GM12878 (cell line): ENCODE measurements at regions not wholly inside any gene's neighbourhood (a gene's known extent, or its start where the extent isn't known, plus 50 kb on each side); places are given as distances from the start of the nearest gene placed in this dataset.

Experiments used
- ATAC-seq: fragments of 200-7000 bp; cut with Tn5 transposase; 3 replicates; pipeline ENCODE4 v1.9.1; 2020; ENCODE audit warnings: mild to moderate bottlenecking, moderate library complexity
- BruUV-seq: library from RNA; stranded (reverse); fragments of 400-500 nt; replicated peaks from 2 replicates; lab custom pipeline; 2021; lab: Mats Ljungman, UMichigan
- CTCF ChIA-PET: fragments of 300-600 bp; sonication (Branson Sonifier 250); formaldehyde crosslinking; extraction: SDS; loops from one replicate; lab custom pipeline; 2021; ENCODE audit warnings: inconsistent platforms; lab: Yijun Ruan, JAX
- POLR2A ChIA-PET: fragments of 350-600 bp; formaldehyde crosslinking; extraction: SDS; loops from one replicate; lab custom pipeline; 2021; ENCODE audit warnings: inconsistent platforms; lab: Charles Lee
- RAD21 ChIA-PET: fragments of 300-600 bp; sonication (Branson Sonifier 250); formaldehyde crosslinking; loops from one replicate; lab custom pipeline; 2023; ENCODE audit warnings: antibody characterized with exemption; ENCODE audit not compliant: unreplicated experiment; lab: Charles Lee
- SMC1A ChIA-PET: fragments of 300-600 bp; sonication (Branson Sonifier 250); formaldehyde crosslinking; loops from one replicate; lab custom pipeline; 2023; ENCODE audit not compliant: unreplicated experiment, uncharacterized antibody; lab: Charles Lee
- DNase-seq: peaks from one replicate; pipeline ENCODE4 v3.0.0-alpha.2; 2011; ENCODE audit warnings: low read depth, low spot score
- FAIRE-seq: peaks from 3 replicates; lab custom pipeline; 2011; peaks lifted over from hg19 to GRCh38; lab: Jason Lieb, UNC
- H2AFZ ChIP-seq: 2 replicates; pipeline ENCODE4 v1.6.0; 2011; ENCODE audit warnings: low read depth, low read length, control low read depth; ENCODE audit not compliant: control insufficient read depth
- H3K27ac ChIP-seq: 2 replicates; pipeline ENCODE4 v1.5.1; 2011; ENCODE audit warnings: control low read depth; ENCODE audit not compliant: control insufficient read depth, insufficient read depth
- H3K27me3 ChIP-seq, 2 experiments: replicated peaks in 1 of 2; 2 replicates each; pipeline versions ENCODE4 v1.6.0 to v1.6.1; 2011; ENCODE audit warnings: low read length in 1 of 2; ENCODE audit not compliant: control insufficient read depth in 2 of 2, insufficient read depth in 2 of 2
- H3K36me3 ChIP-seq, 2 experiments: 2 replicates each; pipeline ENCODE4 v1.5.1; 2011; ENCODE audit warnings: low read length in 1 of 2; ENCODE audit not compliant: control insufficient read depth in 2 of 2, insufficient read depth in 2 of 2
- H3K4me1 ChIP-seq: 2 replicates; pipeline ENCODE4 v1.6.1; 2011; ENCODE audit warnings: mild to moderate bottlenecking, low read length, moderate library complexity, mixed read lengths; ENCODE audit not compliant: control insufficient read depth, insufficient read depth
- H3K4me2 ChIP-seq: 2 replicates; pipeline ENCODE4 v1.6.0; 2011; ENCODE audit warnings: control low read depth; ENCODE audit not compliant: control insufficient read depth, insufficient read depth
- H3K4me3 ChIP-seq: fragments of 200-600 bp; sonication (generic); 2 replicates; pipeline ENCODE4 v1.5.1; 2016
- H3K79me2 ChIP-seq: 2 replicates; pipeline ENCODE4 v1.6.0; 2011; ENCODE audit warnings: low read length; ENCODE audit not compliant: control insufficient read depth, insufficient read depth
- H3K9ac ChIP-seq: 2 replicates; pipeline ENCODE4 v1.8.0; 2011; ENCODE audit warnings: low read length, control low read depth, mixed read lengths; ENCODE audit not compliant: control insufficient read depth, insufficient read depth
- H3K9me3 ChIP-seq: replicated peaks from 3 replicates; pipeline ENCODE4 v1.5.1; 2011; ENCODE audit warnings: mild to moderate bottlenecking, low read length; ENCODE audit not compliant: control insufficient read depth, insufficient read depth
- H4K20me1 ChIP-seq: 2 replicates; pipeline ENCODE4 v1.6.0; 2011; ENCODE audit not compliant: control insufficient read depth, insufficient read depth
- ASH2L ChIP-seq: fragments of 300-600, 200-600 bp; sonication (generic); IDR thresholded peaks from 2 replicates; pipeline ENCODE4 v1.6.1; 2017; ENCODE audit warnings: low read depth, mild to moderate bottlenecking, borderline replicate concordance
- ATF2 ChIP-seq: IDR thresholded peaks from 2 replicates; pipeline ENCODE4 v1.6.1; 2012; ENCODE audit warnings: low read length, inconsistent platforms
- BHLHE40 ChIP-seq, 2 experiments: fragments of 450-650 bp in 1 of 2; IDR thresholded peaks; 2 replicates each; pipeline ENCODE4 v1.6.1; 2011 to 2017; ENCODE audit warnings: low read depth in 2 of 2, borderline replicate concordance in 1 of 2, improper control_type of control experiment in 1 of 2, low read length in 1 of 2, mild to moderate bottlenecking in 1 of 2
- CBX5 ChIP-seq: sonication (generic); IDR thresholded peaks from 2 replicates; pipeline ENCODE4 v1.6.1; 2016; ENCODE audit warnings: low read depth, moderate library complexity, mild to moderate bottlenecking, inconsistent platforms
- EP300 ChIP-seq, 2 experiments: fragments of 150-350 bp in 1 of 2; IDR thresholded peaks; 2 replicates each; pipeline ENCODE4 v1.6.1; 2011 to 2012; ENCODE audit warnings: low read depth in 2 of 2, low read length in 2 of 2, borderline replicate concordance in 1 of 2, improper control_type of control experiment in 1 of 2, inconsistent platforms in 1 of 2; ENCODE audit not compliant: control insufficient read depth in 1 of 2
- IKZF1 ChIP-seq: fragments of 450-650 bp; conservative IDR thresholded peaks from 2 replicates; pipeline ENCODE4 v1.6.1; 2017; ENCODE audit warnings: antibody characterized with exemption, mild to moderate bottlenecking
- MEF2A ChIP-seq: IDR thresholded peaks from 2 replicates; pipeline ENCODE4 v1.6.1; 2011; ENCODE audit warnings: low read depth, mild to moderate bottlenecking, low read length, moderate library complexity; ENCODE audit not compliant: insufficient read depth
- MEF2B ChIP-seq: fragments of 450-650 bp; IDR thresholded peaks from 2 replicates; pipeline ENCODE4 v1.6.1; 2018; ENCODE audit warnings: mild to moderate bottlenecking, moderate library complexity; ENCODE audit not compliant: partially characterized antibody, poor library complexity, severe bottlenecking
- NFIC ChIP-seq: IDR thresholded peaks from 2 replicates; pipeline ENCODE4 v1.6.1; 2012; ENCODE audit warnings: low read depth, mild to moderate bottlenecking, inconsistent platforms, low read length, moderate library complexity
- SMARCA5 ChIP-seq: fragments of 450-650 bp; IDR thresholded peaks from 2 replicates; pipeline ENCODE4 v1.6.1; 2017; ENCODE audit warnings: mild to moderate bottlenecking
- SMC3 ChIP-seq: IDR thresholded peaks from 2 replicates; pipeline ENCODE4 v1.6.1; 2011; ENCODE audit warnings: low read length, improper control_type of control experiment, borderline replicate concordance
- SUZ12 ChIP-seq: fragments of 200-600 bp; sonication (generic); IDR thresholded peaks from one replicate; pipeline ENCODE4 v1.6.1; 2018; ENCODE audit warnings: antibody characterized with exemption, mild to moderate bottlenecking; ENCODE audit not compliant: unreplicated experiment
- ZBTB40 ChIP-seq: fragments of 450-650 bp; IDR thresholded peaks from 2 replicates; pipeline ENCODE4 v1.6.1; 2016; ENCODE audit warnings: mild to moderate bottlenecking, moderate library complexity, borderline replicate concordance
- ZZZ3 ChIP-seq: IDR thresholded peaks from 2 replicates; pipeline ENCODE4 v1.6.1; 2011; ENCODE audit warnings: low read depth; ENCODE audit not compliant: control insufficient read depth, insufficient read length
- WGBS: methylation state at CpG from one replicate; pipeline ENCODE4 v1.1.6; 2016; ENCODE audit warnings: low lambda C conversion rate; ENCODE audit not compliant: insufficient replicate concordance, insufficient coverage; ENCODE audit errors: missing lambda C conversion rate; 5-methylcytosine and 5-hydroxymethylcytosine counted together
- in situ Hi-C: fragments of 300-500 bp; cut with MboI; formaldehyde crosslinking; loops from 9 replicates; pipeline ENCODE4 v1.14.3; 2018; ENCODE audit warnings: mixed read lengths
- intact Hi-C: fragments of 100-400 bp; cut with micrococcal nuclease; formaldehyde crosslinking; loops from one replicate; pipeline ENCODE4 v1.14.2; 2022; ENCODE audit not compliant: unreplicated experiment

DNA sequence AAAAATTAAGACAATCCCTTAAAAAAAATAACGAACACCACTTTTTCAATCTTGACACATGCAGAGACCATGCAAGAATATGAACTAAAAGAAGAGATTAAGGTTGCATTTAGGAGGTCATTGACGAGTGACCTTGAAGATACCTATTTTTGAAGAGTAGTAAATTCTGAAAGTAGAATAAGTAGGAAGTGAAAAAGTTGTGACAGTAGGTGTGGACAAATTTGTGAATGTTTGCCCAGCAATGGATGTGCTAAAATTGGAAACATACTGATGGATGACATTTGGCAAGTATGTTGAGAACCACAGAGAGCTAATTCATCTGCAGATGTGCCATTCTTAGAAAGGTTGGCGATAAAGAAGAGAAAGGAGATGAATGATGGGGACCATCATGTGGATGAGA lies 213.7 kb upstream of the VCX3A start (continued):
- TF ChIP-seq IKZF1 (peak; percentile 52), SUZ12 (no peak), MEF2B (peak; percentile 88), NFIC (no peak)

- in situ Hi-C loops (loop anchor here (25.0 kb wide), 1 partner anchor 1199 kb away; the partner anchor contains the start of gene PNPLA4), intact Hi-C loops (loop anchor here (1.0 to 5.0 kb wide), 5 partner anchors 320 to 1189 kb away; partner anchors contain the start of gene PNPLA4)
- H3K4me2 ChIP-seq: peak overlapping the region; percentile 22
- peak overlapping the region; percentile 32 for H3K9ac ChIP-seq
- H3K36me3 ChIP-seq: no peaks in the 10 kb centered on the region
- peak; percentile 93 for DNase-seq
- H4K20me1 ChIP-seq: no peaks in the 10 kb centered on the region
- BruUV-seq: no TSS peak
- ATAC-seq: peak; percentile 98
- H2AFZ ChIP-seq: peak overlapping the region; percentile 69
- WGBS: 2% methylated on average over 11 of the region's 11 CpGs
- RAD21 ChIA-PET: interaction anchor here (0.9 to 2.4 kb wide), 9 partner anchors 10 to 379 kb away, joined by 3 to 17 read pairs (median 4); no protein-coding TSS in a partner anchor
- CTCF ChIA-PET: interaction anchor here (0.9 to 2.2 kb wide), 3 partner anchors 20 to 351 kb away, joined by 3 to 11 read pairs (median 3); no protein-coding TSS in a partner anchor
- H3K4me3 ChIP-seq: no peak overlapping the region
- SMC1A ChIA-PET: interaction anchor here (0.7 to 2.8 kb wide), 14 partner anchors 10 to 440 kb away, joined by 3 to 19 read pairs (median 4); no protein-coding TSS in a partner anchor
- H3K4me1 ChIP-seq: peaks cover 15% of the 10 kb centered on the region
- peak; percentile 78 for FAIRE-seq
- peak overlapping the region; percentile 88 for H3K27ac ChIP-seq
- POLR2A ChIA-PET: interaction anchor here (1.4 kb wide), 1 partner anchor 345 kb away, joined by 4 read pairs; no protein-coding TSS in a partner anchor
- no peaks in the 10 kb centered on the region for H3K79me2 ChIP-seq
- no peaks in the 10 kb centered on the region for H3K27me3 ChIP-seq
- H3K9me3 ChIP-seq: no peaks in the 10 kb centered on the region; the same call in 1 of the 3 replicates
- peak; percentile 63 to 74 for TF ChIP-seq BHLHE40 (IDR thresholded peaks at IDR 0.05; ENCODE audit: borderline replicate concordance in 1 of 2, low read depth in 2 of 2, low read length in 1 of 2)
- TF ChIP-seq CBX5: peak; percentile 66; the same call in 1 of the 2 replicates
- no peak for TF ChIP-seq ZZZ3
- TF ChIP-seq SMC3: peak; percentile 8; the same call in 1 of the 2 replicates
- TF ChIP-seq ATF2: peak; percentile 91
- peak; percentile 96 to 98 for TF ChIP-seq EP300 (IDR thresholded peaks at IDR 0.05; ENCODE audit: borderline replicate concordance in 1 of 2, control insufficient read depth in 1 of 2, low read depth in 2 of 2, low read length in 2 of 2)
- 0 out of 2 replicates have a peak, but pooled peaks have one; percentile 49 for TF ChIP-seq MEF2A
- peak; percentile 85 for TF ChIP-seq NFIC
- peak; percentile 76; the same call in 1 of the 2 replicates for TF ChIP-seq ZBTB40
- TF ChIP-seq SMARCA5: peak; percentile 38; the same call in 1 of the 2 replicates
- no peak for TF ChIP-seq ASH2L
Measured at GRCh38 chrX:6738518-6739470, 203.9 kb upstream of the VCX3A start.
